ENCODE measurements at regions not wholly inside any gene's neighbourhood (a gene's known extent, or its start where the extent isn't known, plus 50 kb on each side); places are given as distances from the start of the nearest gene placed in this dataset.

DNA sequence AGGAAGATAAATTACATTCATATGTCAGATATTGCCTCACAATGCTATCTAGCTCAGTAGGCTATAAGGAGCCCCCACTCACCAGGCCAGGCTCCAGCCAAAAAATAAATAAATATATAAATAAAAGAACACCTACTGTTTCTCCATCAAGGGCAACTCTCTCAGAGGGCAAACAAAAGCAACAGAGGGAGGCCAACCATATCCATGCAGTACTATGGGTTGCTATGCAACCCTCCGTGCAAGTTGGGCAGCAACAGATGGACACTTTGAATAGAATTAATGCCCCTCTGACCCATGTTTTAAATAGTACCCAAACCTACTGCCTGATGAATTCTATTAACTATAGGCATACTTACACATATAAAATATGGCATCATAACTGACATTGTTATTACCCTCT is 279.8 kb upstream of the EDNRB start:
- Histone ChIP-seq H3K4me2 (no peak overlapping the region), H3K36me3 (no peaks in the 10 kb centered on the region), H3K4me1 (peaks cover 12% of the 10 kb centered on the region), H3K9ac (no peak overlapping the region), H3K27ac (no peak overlapping the region), H3K27me3 (no peaks in the 10 kb centered on the region), H3K4me3 (no peak overlapping the region), H4K20me1 (no peaks in the 10 kb centered on the region), H3K9me3 (no peaks in the 10 kb centered on the region)
- no peak for TF ChIP-seq Cebpa-rat (IDR thresholded peaks at IDR 0.05)

DNA sequence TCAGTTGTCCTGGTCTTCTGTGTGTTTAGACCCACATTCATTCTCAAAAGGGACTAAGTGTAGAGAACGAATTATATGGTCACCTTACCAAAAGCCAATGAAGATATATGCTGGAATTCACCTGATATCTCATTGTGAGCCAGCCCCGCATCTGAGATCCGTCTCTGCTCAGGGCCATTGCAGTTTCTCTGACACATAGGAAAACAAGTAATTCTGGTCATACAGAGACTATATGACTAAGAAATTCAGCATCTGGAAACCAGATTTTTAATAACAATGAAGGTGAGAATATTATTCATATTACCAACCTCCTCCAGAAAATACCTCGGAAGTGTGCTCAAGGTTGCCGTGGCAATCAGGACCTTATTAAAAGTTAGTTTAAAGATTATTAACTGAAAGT is 278.6 kb upstream of the EDNRB start:
- Histone ChIP-seq H3K27ac (no peak overlapping the region), H3K4me1 (peaks cover 12% of the 10 kb centered on the region), H3K9ac (no peak overlapping the region), H4K20me1 (no peaks in the 10 kb centered on the region), H3K9me3 (no peaks in the 10 kb centered on the region), H3K4me2 (no peak overlapping the region), H3K4me3 (no peak overlapping the region), H3K27me3 (no peaks in the 10 kb centered on the region), H3K36me3 (no peaks in the 10 kb centered on the region)
- no peak for TF ChIP-seq Cebpa-rat (IDR thresholded peaks at IDR 0.05)

DNA sequence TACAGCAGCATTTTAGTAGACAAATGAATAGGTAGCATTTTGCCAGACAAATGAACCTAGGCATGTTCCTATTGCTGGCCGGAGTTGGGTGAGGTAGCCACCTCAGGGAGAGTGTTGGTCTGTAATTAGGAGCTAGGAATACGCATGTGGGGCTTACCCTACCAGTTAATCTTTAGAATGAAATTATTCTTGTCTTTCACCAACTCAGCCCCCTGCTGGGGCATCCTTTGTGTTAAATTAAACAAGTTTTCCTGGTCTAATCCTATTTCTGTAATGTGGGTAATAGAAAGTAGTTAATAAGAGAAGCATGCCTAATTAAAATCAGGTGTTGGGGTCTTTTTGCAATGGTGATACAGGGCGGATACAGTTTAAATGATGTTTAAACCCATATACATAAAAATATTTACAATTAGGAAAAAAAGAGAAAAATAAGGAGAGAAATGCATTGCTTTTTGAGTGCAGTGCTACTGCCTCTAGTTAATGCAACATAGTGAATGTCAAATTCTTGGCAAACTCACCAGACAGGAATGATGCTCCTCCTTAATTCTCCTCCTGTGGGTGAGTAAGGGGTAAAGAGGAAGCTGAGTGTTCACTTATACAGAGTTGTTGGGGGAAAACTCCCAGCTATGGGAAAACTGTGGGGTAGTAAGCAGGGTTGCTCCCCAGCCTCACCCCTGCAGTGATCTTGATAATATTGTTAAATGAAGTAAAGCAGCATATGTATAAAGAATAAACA is 276.4 kb upstream of the EDNRB start:
- H3K36me3 ChIP-seq, result no peaks in the 10 kb centered on the region
- no peak overlapping the region for H3K4me2 ChIP-seq
- no peak overlapping the region for H3K9ac ChIP-seq
- no peak for TF ChIP-seq Cebpa-rat (IDR thresholded peaks at IDR 0.05)
- H4K20me1 ChIP-seq, result no peaks in the 10 kb centered on the region
- no peak overlapping the region for H3K4me3 ChIP-seq
- no peaks in the 10 kb centered on the region for H3K9me3 ChIP-seq
- no peaks in the 10 kb centered on the region for H3K27me3 ChIP-seq
- no peak overlapping the region for H3K27ac ChIP-seq
- H3K4me1 ChIP-seq, result no peaks in the 10 kb centered on the region

DNA sequence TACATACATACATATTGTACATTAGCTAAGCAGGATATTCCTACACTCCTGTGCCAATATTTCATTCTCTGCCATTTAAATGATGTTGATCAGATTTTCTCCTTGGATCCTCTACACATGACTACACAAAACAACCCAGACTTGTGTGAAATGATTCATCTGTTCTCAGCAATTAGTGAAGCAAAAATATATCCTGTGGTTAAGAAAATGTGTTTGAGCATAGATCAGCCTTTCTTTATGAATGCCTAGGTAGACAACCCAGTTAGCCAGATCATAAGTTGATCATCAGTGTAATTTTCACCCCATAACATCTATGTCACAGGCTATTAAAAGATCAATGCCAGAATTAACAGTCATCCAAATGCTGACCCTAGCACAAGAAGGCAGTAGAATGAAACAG is 275.2 kb upstream of the EDNRB start:
- Histone ChIP-seq H3K4me2 (no peak overlapping the region), H3K4me1 (no peaks in the 10 kb centered on the region), H3K9me3 (no peaks in the 10 kb centered on the region), H3K27ac (no peak overlapping the region), H3K36me3 (no peaks in the 10 kb centered on the region), H4K20me1 (no peaks in the 10 kb centered on the region), H3K9ac (no peak overlapping the region), H3K27me3 (no peaks in the 10 kb centered on the region), H3K4me3 (no peak overlapping the region)
- no peak for TF ChIP-seq Cebpa-rat (IDR thresholded peaks at IDR 0.05)

DNA sequence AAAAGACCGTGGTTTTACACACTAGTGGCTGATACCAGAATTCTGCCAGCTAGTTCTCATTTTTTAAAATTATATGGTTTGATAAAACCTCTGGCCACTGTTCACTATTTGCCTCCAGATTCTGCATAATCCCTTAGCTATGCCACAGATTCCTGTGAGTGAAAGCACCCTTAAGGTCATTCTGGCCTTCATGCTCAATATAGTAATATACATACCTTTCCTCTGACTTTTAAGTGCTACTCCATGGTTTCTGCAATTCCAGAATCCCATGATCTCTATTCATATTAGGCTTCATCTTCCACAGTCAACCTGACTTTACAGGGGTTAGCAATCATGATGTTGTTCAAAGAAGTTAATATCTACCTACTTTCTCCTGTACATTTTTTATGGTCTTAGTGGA is 274.1 kb upstream of the EDNRB start:
- Histone ChIP-seq H3K4me2 (no peak overlapping the region), H3K9ac (no peak overlapping the region), H3K4me3 (no peak overlapping the region), H4K20me1 (no peaks in the 10 kb centered on the region), H3K27ac (no peak overlapping the region), H3K9me3 (no peaks in the 10 kb centered on the region), H3K27me3 (no peaks in the 10 kb centered on the region), H3K4me1 (no peaks in the 10 kb centered on the region), H3K36me3 (no peaks in the 10 kb centered on the region)
- TF ChIP-seq Cebpa-rat (IDR thresholded peaks at IDR 0.05), result no peak

DNA sequence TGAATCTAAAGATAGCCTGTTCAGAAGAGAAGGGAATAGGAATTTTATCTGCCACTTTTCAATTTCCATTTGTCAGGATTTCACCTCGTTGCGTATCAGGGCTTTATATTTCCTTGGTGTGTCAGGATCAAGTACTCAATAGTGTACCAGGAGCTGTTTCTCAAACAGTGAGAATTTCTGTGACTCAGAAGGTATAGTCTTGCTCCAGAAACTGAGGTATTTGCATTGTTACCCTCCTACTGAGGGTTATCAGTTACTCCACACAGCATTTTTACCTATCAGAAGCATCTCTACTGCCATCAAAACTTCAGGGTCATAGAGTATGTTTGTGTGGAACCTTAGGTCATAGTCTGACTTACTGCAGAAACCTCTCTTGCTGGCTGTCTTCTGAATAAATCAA is 271.7 kb upstream of the EDNRB start:
- Histone ChIP-seq H3K9me3 (no peaks in the 10 kb centered on the region), H4K20me1 (no peaks in the 10 kb centered on the region), H3K4me3 (no peak overlapping the region), H3K9ac (no peak overlapping the region), H3K27me3 (no peaks in the 10 kb centered on the region), H3K36me3 (no peaks in the 10 kb centered on the region), H3K4me2 (no peak overlapping the region), H3K27ac (no peak overlapping the region), H3K4me1 (no peaks in the 10 kb centered on the region)
- TF ChIP-seq Cebpa-rat (IDR thresholded peaks at IDR 0.05), result no peak

DNA sequence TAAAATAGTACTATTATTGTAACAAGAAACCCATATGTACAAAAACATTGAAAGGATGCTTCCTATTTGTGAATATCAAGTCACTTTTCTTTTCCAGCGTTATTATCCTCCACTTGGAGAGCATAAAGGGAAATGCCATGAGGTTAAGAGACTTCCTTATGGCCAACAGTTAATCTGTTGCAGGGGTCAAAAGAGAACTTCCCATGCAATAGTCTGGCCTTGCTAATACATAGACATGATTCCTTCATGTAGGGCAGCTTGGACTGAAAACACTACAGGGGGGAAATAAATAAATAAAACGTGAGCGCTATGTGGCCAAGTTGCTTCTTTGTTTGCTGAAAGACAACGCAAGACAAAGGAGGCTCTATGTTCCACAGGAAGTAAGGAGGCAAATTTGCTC is 269.1 kb upstream of the EDNRB start:
- Histone ChIP-seq H3K4me1 (no peaks in the 10 kb centered on the region), H3K9ac (no peak overlapping the region), H3K9me3 (no peaks in the 10 kb centered on the region), H3K27me3 (no peaks in the 10 kb centered on the region), H3K36me3 (no peaks in the 10 kb centered on the region), H3K4me2 (no peak overlapping the region), H3K27ac (no peak overlapping the region), H3K4me3 (no peak overlapping the region), H4K20me1 (no peaks in the 10 kb centered on the region)
- no peak for TF ChIP-seq Cebpa-rat (IDR thresholded peaks at IDR 0.05)

DNA sequence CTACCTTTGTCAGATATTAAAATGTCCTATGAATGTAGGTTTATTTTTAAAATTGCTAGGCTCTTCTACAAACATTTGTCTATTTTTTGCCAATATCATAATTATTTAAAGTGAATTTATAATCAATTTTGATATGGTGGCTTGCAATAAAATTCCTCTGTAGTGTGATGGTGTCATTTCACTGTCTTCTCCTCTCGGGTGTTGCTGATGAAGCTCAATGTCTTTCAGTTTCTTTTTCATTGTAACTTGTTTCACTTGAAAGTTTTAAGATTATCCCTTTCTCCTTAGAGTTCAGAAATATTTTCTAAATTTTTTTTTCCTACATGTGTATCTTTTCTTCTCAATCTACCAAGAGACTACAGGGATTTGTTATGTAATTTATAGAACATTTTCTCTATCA is 267.1 kb upstream of the EDNRB start:
- Histone ChIP-seq H4K20me1 (no peaks in the 10 kb centered on the region), H3K27me3 (no peaks in the 10 kb centered on the region), H3K4me3 (no peak overlapping the region), H3K4me1 (no peaks in the 10 kb centered on the region), H3K9ac (no peak overlapping the region), H3K4me2 (no peak overlapping the region), H3K36me3 (no peaks in the 10 kb centered on the region), H3K27ac (no peak overlapping the region), H3K9me3 (no peaks in the 10 kb centered on the region)
- no peak for TF ChIP-seq Cebpa-rat (IDR thresholded peaks at IDR 0.05)

DNA sequence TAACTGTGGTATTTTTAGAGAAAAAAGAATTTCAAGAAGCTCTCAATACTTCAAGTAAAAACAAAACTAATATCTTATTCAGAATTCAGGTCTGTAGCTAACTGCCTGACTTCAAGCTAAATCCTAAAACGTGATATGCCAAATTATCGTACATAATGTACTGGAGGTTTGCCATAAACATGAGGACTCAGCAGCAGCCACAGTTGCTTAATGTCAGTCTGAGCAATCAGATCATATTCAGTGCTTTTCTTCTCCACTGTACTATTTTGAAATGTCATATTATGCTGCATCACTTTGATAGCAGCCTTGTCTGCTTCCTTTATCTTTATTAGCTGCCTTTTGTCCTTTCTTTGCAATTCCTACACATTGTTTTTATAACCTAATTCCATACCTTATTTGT is 265.1 kb upstream of the EDNRB start:
- Histone ChIP-seq H3K9ac (no peak overlapping the region), H3K4me1 (no peaks in the 10 kb centered on the region), H3K36me3 (no peaks in the 10 kb centered on the region), H3K27me3 (no peaks in the 10 kb centered on the region), H4K20me1 (no peaks in the 10 kb centered on the region), H3K9me3 (no peaks in the 10 kb centered on the region), H3K4me2 (no peak overlapping the region), H3K4me3 (no peak overlapping the region), H3K27ac (no peak overlapping the region)
- TF ChIP-seq Cebpa-rat (IDR thresholded peaks at IDR 0.05), result no peak

DNA sequence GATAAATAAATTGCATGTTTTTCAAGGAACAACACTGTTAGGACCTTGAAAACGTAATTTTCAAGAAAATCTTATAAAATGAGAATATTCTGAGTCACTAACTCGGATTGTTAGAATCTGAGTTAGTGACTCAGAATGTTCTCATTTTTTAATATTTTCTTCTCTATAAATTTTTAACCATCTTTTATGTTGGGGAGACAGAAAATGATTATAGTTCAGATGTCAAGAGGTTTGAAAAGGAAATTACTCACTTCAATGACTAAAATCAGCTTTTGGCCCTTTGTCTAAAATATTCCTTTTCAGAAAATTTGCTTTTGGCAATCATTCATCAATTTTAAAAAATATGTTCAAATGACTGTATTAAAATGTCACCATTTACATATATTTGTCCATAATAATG is 264.2 kb upstream of the EDNRB start:
- no peaks in the 10 kb centered on the region for H3K4me1 ChIP-seq
- no peak overlapping the region for H3K9ac ChIP-seq
- H3K9me3 ChIP-seq, result no peaks in the 10 kb centered on the region
- no peaks in the 10 kb centered on the region for H3K36me3 ChIP-seq
- no peak overlapping the region for H3K4me3 ChIP-seq
- no peak overlapping the region for H3K4me2 ChIP-seq
- no peak overlapping the region for H3K27ac ChIP-seq
- no peaks in the 10 kb centered on the region for H3K27me3 ChIP-seq
- TF ChIP-seq Cebpa-rat (IDR thresholded peaks at IDR 0.05), result no peak
- H4K20me1 ChIP-seq, result no peaks in the 10 kb centered on the region

DNA sequence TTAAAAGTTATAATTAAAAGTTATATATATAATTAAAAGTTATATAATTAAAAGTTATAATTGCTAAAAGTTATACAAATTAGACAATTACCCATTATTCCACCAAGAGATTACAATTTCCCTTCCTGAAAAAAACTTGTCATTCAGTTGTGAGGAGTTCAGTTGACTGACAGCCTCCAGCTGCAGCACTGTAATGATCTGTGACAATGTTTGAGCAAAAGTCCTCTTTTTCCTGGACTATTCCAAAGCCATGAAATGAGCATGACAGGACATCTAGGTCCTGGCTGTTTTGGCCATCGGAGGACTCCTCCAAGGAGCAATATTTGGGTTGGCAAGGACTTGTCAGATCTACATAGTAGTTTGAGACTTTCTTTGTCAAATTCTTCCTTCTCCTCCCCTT is 258.7 kb upstream of the EDNRB start:
- H3K27me3 ChIP-seq, result no peaks in the 10 kb centered on the region
- H3K4me2 ChIP-seq, result no peak overlapping the region
- H3K27ac ChIP-seq, result no peak overlapping the region
- H3K9me3 ChIP-seq, result no peaks in the 10 kb centered on the region
- H3K4me3 ChIP-seq, result no peak overlapping the region
- TF ChIP-seq Cebpa-rat (IDR thresholded peaks at IDR 0.05), result no peak
- no peaks in the 10 kb centered on the region for H4K20me1 ChIP-seq
- H3K4me1 ChIP-seq, result no peaks in the 10 kb centered on the region
- no peaks in the 10 kb centered on the region for H3K36me3 ChIP-seq
- H3K9ac ChIP-seq, result no peak overlapping the region

Data from BLaER1 (cell line).